ENCODE measurements at regions not wholly inside any gene's neighbourhood (a gene's known extent, or its start where the extent isn't known, plus 50 kb on each side); places are given as distances from the start of the nearest gene placed in this dataset.
A peak's percentile ranks its signal among the peaks of the same experiment; 100 is the strongest.

GRCh38 chr13:85537601-85538000, 261.6 kb downstream of the SLITRK6 start:
- H3K27ac Mint-ChIP-seq = no peak overlapping the region
- H3K36me3 Mint-ChIP-seq = no peaks in the 10 kb centered on the region
- H3K9me3 Mint-ChIP-seq = no peaks in the 10 kb centered on the region
- DNase-seq (ENCODE audit: low spot score in 2 of 2) (no peak), ATAC-seq (no peak)

GRCh38 chr13:85536706-85537105, 262.5 kb downstream of the SLITRK6 start:
- Mint-ChIP-seq H3K27ac (no peak overlapping the region), H3K9me3 (no peaks in the 10 kb centered on the region), H3K36me3 (no peaks in the 10 kb centered on the region)
- ATAC-seq (no peak), DNase-seq (ENCODE audit: low spot score in 2 of 2) (no peak)

GRCh38 chr13:85535316-85536084, 263.7 kb downstream of the SLITRK6 start:
- Mint-ChIP-seq H3K27ac (no peak overlapping the region), H3K36me3 (no peaks in the 10 kb centered on the region), H3K9me3 (no peaks in the 10 kb centered on the region)
- DNase-seq (ENCODE audit: low spot score in 2 of 2) (no peak), ATAC-seq (no peak)

GRCh38 chr13:85533911-85534310, 265.3 kb downstream of the SLITRK6 start:
- Mint-ChIP-seq H3K27ac (no peak overlapping the region), H3K36me3 (no peaks in the 10 kb centered on the region), H3K9me3 (no peaks in the 10 kb centered on the region)
- DNase-seq (ENCODE audit: low spot score in 2 of 2) (no peak), ATAC-seq (no peak)

- Mint-ChIP-seq H3K36me3 (no peaks in the 10 kb centered on the region), H3K27ac (no peak overlapping the region), H3K9me3 (no peaks in the 10 kb centered on the region)
- DNase-seq (ENCODE audit: low spot score in 2 of 2) = no peak
- no peak for ATAC-seq
These were observed 270.0 kb downstream of the SLITRK6 start for GRCh38 chr13:85529218-85529594.

- no peak for DNase-seq (ENCODE audit: low spot score in 2 of 2)
- no peak overlapping the region for H3K27ac Mint-ChIP-seq
- H3K9me3 Mint-ChIP-seq = no peaks in the 10 kb centered on the region
- H3K36me3 Mint-ChIP-seq = no peaks in the 10 kb centered on the region
- no peak for ATAC-seq
These were observed 270.6 kb downstream of the SLITRK6 start for GRCh38 chr13:85528491-85529217.

- H3K27ac Mint-ChIP-seq = no peak overlapping the region
- DNase-seq (ENCODE audit: low spot score in 2 of 2) = no peak
- no peak for ATAC-seq
- no peaks in the 10 kb centered on the region for H3K36me3 Mint-ChIP-seq
- no peaks in the 10 kb centered on the region for H3K9me3 Mint-ChIP-seq
These were observed 271.9 kb downstream of the SLITRK6 start for GRCh38 chr13:85527316-85527715.

- Mint-ChIP-seq H3K9me3 (no peaks in the 10 kb centered on the region), H3K36me3 (no peaks in the 10 kb centered on the region), H3K27ac (no peak overlapping the region)
- ATAC-seq = no peak
- DNase-seq (ENCODE audit: low spot score in 2 of 2) = no peak
These were observed 273.8 kb downstream of the SLITRK6 start for GRCh38 chr13:85525411-85525810.

- ATAC-seq (no peak), DNase-seq (ENCODE audit: low spot score in 2 of 2) (no peak)
- Mint-ChIP-seq H3K36me3 (no peaks in the 10 kb centered on the region), H3K9me3 (peaks cover 0 to 5% of the 10 kb centered on the region in 2 donors), H3K27ac (no peak overlapping the region)
These were observed 277.6 kb downstream of the SLITRK6 start for GRCh38 chr13:85521657-85522056.

GRCh38 chr13:85520445-85520844, 278.8 kb downstream of the SLITRK6 start:
- Mint-ChIP-seq H3K27ac (no peak overlapping the region), H3K36me3 (no peaks in the 10 kb centered on the region), H3K9me3 (peaks cover 0 to 5% of the 10 kb centered on the region in 2 donors)
- no peak for DNase-seq (ENCODE audit: low spot score in 2 of 2)
- no peak for ATAC-seq

GRCh38 chr13:85519363-85519762, 279.9 kb downstream of the SLITRK6 start:
- no peak for ATAC-seq
- DNase-seq (ENCODE audit: low spot score in 2 of 2) = no peak
- no peak overlapping the region for H3K27ac Mint-ChIP-seq
- H3K9me3 Mint-ChIP-seq = peaks cover 0 to 5% of the 10 kb centered on the region in 2 donors
- no peaks in the 10 kb centered on the region for H3K36me3 Mint-ChIP-seq

GRCh38 chr13:85512421-85512820, 286.8 kb downstream of the SLITRK6 start:
- Mint-ChIP-seq H3K36me3 (no peaks in the 10 kb centered on the region), H3K9me3 (no peaks in the 10 kb centered on the region), H3K27ac (no peak overlapping the region)
- ATAC-seq = no peak
- DNase-seq (ENCODE audit: low spot score in 2 of 2) = no peak

GRCh38 chr13:85509512-85509911, 289.7 kb downstream of the SLITRK6 start:
- Mint-ChIP-seq H3K27ac (peak overlapping the region in 1 of 2 donors; percentile 72), H3K9me3 (no peaks in the 10 kb centered on the region), H3K36me3 (no peaks in the 10 kb centered on the region)
- ATAC-seq = no peak
- DNase-seq (ENCODE audit: low spot score in 2 of 2) = no peak

GRCh38 chr13:85508683-85509329, 290.4 kb downstream of the SLITRK6 start:
- ATAC-seq = no peak
- Mint-ChIP-seq H3K36me3 (no peaks in the 10 kb centered on the region), H3K9me3 (no peaks in the 10 kb centered on the region), H3K27ac (no peak overlapping the region)
- no peak for DNase-seq (ENCODE audit: low spot score in 2 of 2)

- Mint-ChIP-seq H3K9me3 (peaks cover 0 to 4% of the 10 kb centered on the region in 2 donors), H3K36me3 (no peaks in the 10 kb centered on the region), H3K27ac (no peak overlapping the region)
- ATAC-seq = no peak
- no peak for DNase-seq (ENCODE audit: low spot score in 2 of 2)
These were observed 295.4 kb downstream of the SLITRK6 start for GRCh38 chr13:85503797-85504196.

GRCh38 chr13:85501616-85502015, 297.6 kb downstream of the SLITRK6 start:
- ATAC-seq = no peak
- no peaks in the 10 kb centered on the region for H3K36me3 Mint-ChIP-seq

GRCh38 chr13:85500696-85501256, 298.4 kb downstream of the SLITRK6 start:
- DNase-seq (ENCODE audit: low spot score in 2 of 2) (no peak), ATAC-seq (no peak)
- no peak overlapping the region for H3K27ac Mint-ChIP-seq
- no peaks in the 10 kb centered on the region for H3K36me3 Mint-ChIP-seq
- peaks cover 0 to 4% of the 10 kb centered on the region in 2 donors for H3K9me3 Mint-ChIP-seq

More at GRCh38 chr13:85501616-85502015, 297.6 kb downstream of the SLITRK6 start:
- H3K9me3 Mint-ChIP-seq = peaks cover 0 to 4% of the 10 kb centered on the region in 2 donors
- no peak overlapping the region for H3K27ac Mint-ChIP-seq
- no peak for DNase-seq (ENCODE audit: low spot score in 2 of 2)
